ENCODE measurements at regions not wholly inside any gene's neighbourhood (a gene's known extent, or its start where the extent isn't known, plus 50 kb on each side); places are given as distances from the start of the nearest gene placed in this dataset.

DNA sequence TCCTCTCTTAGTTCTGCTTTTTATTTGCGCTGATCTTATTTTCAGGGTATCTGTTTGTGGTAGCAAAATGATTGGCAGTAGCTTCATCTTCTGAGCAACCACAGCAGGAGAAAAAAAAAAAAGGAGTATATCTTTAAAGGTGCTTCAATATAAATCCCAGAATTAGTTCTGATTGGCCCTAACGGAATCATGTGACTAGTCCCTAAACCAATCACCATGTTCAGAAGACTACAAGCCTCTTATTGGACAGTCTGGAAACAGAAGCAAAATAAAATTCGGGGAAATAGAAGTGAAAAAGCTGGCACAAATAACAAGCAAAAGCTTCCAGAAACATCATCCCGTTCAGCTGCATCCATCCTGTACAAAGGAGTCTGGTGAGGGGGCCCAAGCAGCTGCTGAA, 49.9 kb upstream of the PTPRO start:
- H3K36me3 ChIP-seq (replicated peaks in 1 of 2; ENCODE audit: control insufficient read depth in 1 of 2, insufficient read depth in 2 of 2, low read length in 1 of 2), result no peaks in the 10 kb centered on the region
- CTCF ChIA-PET, result interaction anchor here (0.6 to 5.2 kb wide), 11 partner anchors 45 to 313 kb away, joined by 3 to 43 read pairs (median 4); partner anchors contain the start of gene RERG
- no peaks in the 10 kb centered on the region for H3K27me3 ChIP-seq (ENCODE audit: insufficient read depth)
- no peak for DNase-seq
- no peak overlapping the region for H3K27ac ChIP-seq (ENCODE audit: low read depth in 2 of 2, low read length in 1 of 2)
- no peaks in the 10 kb centered on the region for H3K79me2 ChIP-seq (ENCODE audit: insufficient read depth)
- H3K4me3 ChIP-seq (ENCODE audit: low read depth in 2 of 2, low read length in 1 of 2), result no peak overlapping the region
- no peaks in the 10 kb centered on the region for H3K9me2 ChIP-seq
- WGBS (ENCODE audit: low lambda C conversion rate), result 88% methylated on average over 4 of the region's 4 CpGs
- TF ChIP-seq RCOR1 (IDR thresholded peaks at IDR 0.05; ENCODE audit: low read length) (no peak), EP300 (IDR thresholded peaks at IDR 0.05; ENCODE audit: borderline replicate concordance in 1 of 2, low read depth in 1 of 2, low read length in 1 of 2) (no peak), FOSL2 (IDR thresholded peaks at IDR 0.05; ENCODE audit: borderline replicate concordance, low read depth) (no peak), REST (IDR thresholded peaks at IDR 0.05; ENCODE audit: low read depth, low read length) (no peak), SMC3 (IDR thresholded peaks at IDR 0.05; ENCODE audit: low read depth, low read length) (no peak), GATA2 (CRISPR knock-in tag; IDR thresholded peaks at IDR 0.05) (no peak)
- no peaks in the 10 kb centered on the region for H3K9me3 ChIP-seq
- H3K4me1 ChIP-seq (ENCODE audit: control insufficient read depth in 1 of 2, insufficient read depth in 2 of 2, low read depth in 1 of 2, low read length in 1 of 2), result peaks cover 4 to 7% of the 10 kb centered on the region in 2 experiments; a peak in 3 of 4 replicates
- POLR2A ChIA-PET, result no interaction called here
- H4K20me1 ChIP-seq (ENCODE audit: insufficient read depth), result no peaks in the 10 kb centered on the region
- H3K9ac ChIP-seq, result no peak overlapping the region
- no peaks in the 10 kb centered on the region for H3F3A ChIP-seq (replicated peaks; ENCODE audit: insufficient read depth)
- H2AFZ ChIP-seq (ENCODE audit: low read depth), result no peak overlapping the region
- no peak overlapping the region for H3K4me2 ChIP-seq

All from SK-N-SH (cell line).